Esophagus squamous epithelium (tissue), 5 donors: ENCODE measurements at regions not wholly inside any gene's neighbourhood (a gene's known extent, or its start where the extent isn't known, plus 50 kb on each side); places are given as distances from the start of the nearest gene placed in this dataset.

Experiments used
- DNase-seq: peaks from one replicate; lab custom pipeline; 2025; lab: John Stamatoyannopoulos, UW
- H3K27ac ChIP-seq, 4 donors: fragments of 200-600 bp; sonication (generic); one replicate each; pipeline ENCODE4 v1.5.1; 2016 to 2019; ENCODE audit warnings: mild to moderate bottlenecking in 1 of 4
- H3K27me3 ChIP-seq, 4 donors: fragments of 200-600 bp; sonication (generic); 1 replicate in 3 of 4; 2 replicates in 1 of 4; pipeline versions ENCODE4 v1.5.1 to v1.6.0; 2017 to 2021; ENCODE audit warnings: antibody characterized with exemption in 1 of 4
- H3K36me3 ChIP-seq, 3 donors: fragments of 200-600 bp; sonication (generic); one replicate each; pipeline ENCODE4 v1.5.1; 2016 to 2019
- H3K4me1 ChIP-seq, 3 donors: fragments of 200-600 bp; sonication (generic); one replicate each; pipeline ENCODE4 v1.5.1; 2017 to 2019
- H3K4me3 ChIP-seq, 4 donors: fragments of 200-600 bp; sonication (generic); 1 replicate in 3 of 4; 2 replicates in 1 of 4; pipeline ENCODE4 v1.5.1; 2016 to 2019; ENCODE audit warnings: mild to moderate bottlenecking in 2 of 4, moderate library complexity in 1 of 4
- H3K9me3 ChIP-seq, 3 donors: fragments of 200-600 bp; sonication (generic); one replicate each; pipeline ENCODE4 v1.5.1; 2016 to 2019
- CTCF ChIP-seq, 6 experiments: fragments of 450-650 bp in 4 of 6; fragments of 200-600 bp in 2 of 6; sonication (generic) in 2 of 6; IDR thresholded peaks; one replicate each; pipeline ENCODE4 v1.5.1; 2016 to 2019; ENCODE audit warnings: antibody characterized with exemption in 6 of 6, mild to moderate bottlenecking in 4 of 6, moderate library complexity in 4 of 6
- POLR2A ChIP-seq, 4 donors: fragments of 450-650 bp; IDR thresholded peaks; one replicate each; pipeline ENCODE4 v1.6.1; 2017; ENCODE audit warnings: antibody characterized with exemption in 4 of 4, mild to moderate bottlenecking in 4 of 4, moderate library complexity in 3 of 4
- WGBS, 2 donors: methylation state at CpG; one replicate each; pipeline ENCODE4 v1.1.5; 2018; 5-methylcytosine and 5-hydroxymethylcytosine counted together
- intact Hi-C: fragments of 100-400 bp; cut with DNase I; formaldehyde crosslinking; loops from one replicate; pipeline ENCODE4 v1.15.0; 2022
- donor health status: DM: yes; HTN: yes; CAD: no.

GRCh38 chr6:91720324-91720723, 1133.5 kb upstream of the MAP3K7 start:
- 38 to 44% methylated on average over 1 of the region's 1 CpG for WGBS, 2 donors
- no peaks in the 10 kb centered on the region for H3K9me3 ChIP-seq

DNA sequence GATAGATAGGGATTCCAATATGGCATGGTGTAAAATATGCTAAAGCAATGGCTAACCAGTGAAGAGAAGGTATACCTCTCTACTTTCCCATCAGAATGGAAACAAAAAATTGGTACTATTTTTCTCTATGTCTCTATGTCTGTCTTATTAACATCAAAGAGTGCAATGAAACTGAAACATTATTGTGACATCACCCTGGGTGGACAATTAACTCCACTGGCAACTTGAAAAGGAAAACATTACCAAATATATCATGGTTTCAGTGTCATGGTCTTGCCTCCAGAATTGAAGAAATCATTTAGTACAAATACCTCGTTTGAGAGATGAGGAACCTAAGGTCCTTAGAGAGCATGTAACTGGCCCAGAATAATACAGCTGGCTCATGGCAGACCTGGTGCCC, 1132.5 kb upstream of the MAP3K7 start:
- Histone ChIP-seq H3K9me3 (no peaks in the 10 kb centered on the region), H3K27ac (no peak overlapping the region), H3K4me1 (no peaks in the 10 kb centered on the region), H3K4me3 (no peak overlapping the region), H3K27me3 (no peaks in the 10 kb centered on the region), H3K36me3 (no peaks in the 10 kb centered on the region)
- TF ChIP-seq CTCF (IDR thresholded peaks at IDR 0.05) (no peak), POLR2A (IDR thresholded peaks at IDR 0.05) (no peak)
- intact Hi-C loops, result no loop called here
- WGBS, 2 donors, result 9 to 15% methylated on average over 1 of the region's 1 CpG
- no peak for DNase-seq

More at GRCh38 chr6:91720324-91720723, 1133.5 kb upstream of the MAP3K7 start:
- Histone ChIP-seq H3K36me3 (no peaks in the 10 kb centered on the region), H3K4me1 (no peaks in the 10 kb centered on the region), H3K4me3 (no peak overlapping the region), H3K27me3 (no peaks in the 10 kb centered on the region), H3K27ac (no peak overlapping the region)
- intact Hi-C loops, result no loop called here
- DNase-seq, result no peak
- TF ChIP-seq POLR2A (IDR thresholded peaks at IDR 0.05), result no peak
- no peak for TF ChIP-seq CTCF (IDR thresholded peaks at IDR 0.05)

DNA sequence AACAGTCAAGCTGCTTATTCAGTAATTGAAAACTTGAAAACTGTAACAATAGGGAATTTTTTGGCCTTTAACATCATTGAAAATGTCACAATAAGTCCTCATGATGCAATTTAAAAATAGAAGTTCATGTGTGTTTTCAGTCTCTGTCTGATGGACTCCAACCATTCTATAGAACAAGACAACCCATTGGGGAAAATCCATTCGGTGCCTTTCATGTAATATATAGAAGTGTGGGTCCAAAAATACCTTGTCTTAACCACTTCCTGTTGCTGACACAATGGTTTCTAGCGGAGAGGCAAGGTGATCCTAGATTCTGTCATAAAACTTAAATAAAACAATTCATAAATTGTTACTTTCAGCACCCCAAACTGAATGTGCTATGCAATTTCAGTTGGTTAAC, 1131.3 kb upstream of the MAP3K7 start:
- no peak overlapping the region for H3K27ac ChIP-seq
- H3K4me1 ChIP-seq, result no peaks in the 10 kb centered on the region
- no peak for DNase-seq
- H3K27me3 ChIP-seq, result no peaks in the 10 kb centered on the region
- H3K36me3 ChIP-seq, result no peaks in the 10 kb centered on the region
- H3K9me3 ChIP-seq, result no peaks in the 10 kb centered on the region
- H3K4me3 ChIP-seq, result no peak overlapping the region
- intact Hi-C loops, result no loop called here
- WGBS, 2 donors, result 44 to 61% methylated on average over 2 of the region's 2 CpGs
- TF ChIP-seq CTCF (IDR thresholded peaks at IDR 0.05) (no peak), POLR2A (IDR thresholded peaks at IDR 0.05) (no peak)

DNA sequence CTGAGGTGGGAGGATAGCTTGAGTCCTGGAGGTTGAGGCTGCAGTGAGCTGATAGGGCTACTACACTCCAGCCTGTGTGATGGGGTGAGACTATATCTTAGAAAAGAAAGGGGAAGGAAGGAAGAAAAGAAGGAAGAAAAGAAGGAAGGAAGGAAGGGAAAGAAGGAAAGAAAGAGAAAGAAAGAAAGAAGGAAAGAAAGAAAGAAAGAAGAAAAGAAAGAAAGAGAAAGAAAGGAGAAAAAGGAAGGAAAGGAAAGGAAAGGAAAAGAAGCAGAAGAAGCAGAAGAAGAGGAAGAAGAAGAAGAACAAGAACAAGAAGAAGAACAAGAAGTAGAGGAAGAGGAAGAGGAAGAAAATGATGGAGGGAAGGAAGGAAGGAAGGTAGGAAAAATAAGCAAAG, 1130.2 kb upstream of the MAP3K7 start:
- no peaks in the 10 kb centered on the region for H3K4me1 ChIP-seq
- no peak for TF ChIP-seq CTCF (IDR thresholded peaks at IDR 0.05)
- TF ChIP-seq POLR2A (IDR thresholded peaks at IDR 0.05), result no peak
- H3K4me3 ChIP-seq, result no peak overlapping the region
- no peaks in the 10 kb centered on the region for H3K9me3 ChIP-seq
- H3K36me3 ChIP-seq, result no peaks in the 10 kb centered on the region
- no peak overlapping the region for H3K27ac ChIP-seq
- intact Hi-C loops, result no loop called here
- DNase-seq, result no peak
- no peaks in the 10 kb centered on the region for H3K27me3 ChIP-seq

- Histone ChIP-seq H3K9me3 (no peaks in the 10 kb centered on the region), H3K36me3 (no peaks in the 10 kb centered on the region), H3K27ac (no peak overlapping the region), H3K4me1 (no peaks in the 10 kb centered on the region), H3K4me3 (no peak overlapping the region), H3K27me3 (no peaks in the 10 kb centered on the region)
- TF ChIP-seq CTCF (IDR thresholded peaks at IDR 0.05), result no peak
- no peak for TF ChIP-seq POLR2A (IDR thresholded peaks at IDR 0.05)
- WGBS, 2 donors, result 67 to 85% methylated on average over 3 of the region's 3 CpGs
- intact Hi-C loops, result no loop called here
- DNase-seq, result no peak
Observed at GRCh38 chr6:91716361-91716760, 1129.5 kb upstream of the MAP3K7 start.
